T-helper 1 cell treated with Interleukin-12 subunit alpha and Interleukin-12 subunit beta and Interleukin-4 antibody, amounts not matched to agents 30 ng/mL and 1 ng/mL, for 36 hours (primary cell): ENCODE measurements at regions not wholly inside any gene's neighbourhood (a gene's known extent, or its start where the extent isn't known, plus 50 kb on each side); places are given as distances from the start of the nearest gene placed in this dataset.
"Not testable (repeated sequence)": the region's sequence is repeated elsewhere in the genome, so short reads cannot be mapped to it uniquely, and the experiment has no call there.

ENCODE experiments used
- intact Hi-C: fragments of 100-400 bp; cut with micrococcal nuclease; formaldehyde crosslinking; loops from one replicate; pipeline ENCODE4 v1.15.1; 2024

- intact Hi-C loops: no loop called here
Observed at GRCh38 chr6:15956205-15957106, 172.4 kb upstream of the MYLIP start.

GRCh38 chr6:15955484-15955883 lies 173.4 kb upstream of the MYLIP start:
- intact Hi-C loops: no loop called here

- intact Hi-C loops: no loop called here
Observed at GRCh38 chr6:15953152-15953880, 175.6 kb upstream of the MYLIP start.

GRCh38 chr6:15952231-15953151 lies 176.4 kb upstream of the MYLIP start:
- intact Hi-C loops: no loop called here

GRCh38 chr6:15950962-15951569 lies 177.8 kb upstream of the MYLIP start:
- intact Hi-C loops: no loop called here

GRCh38 chr6:15949982-15950381 lies 178.9 kb upstream of the MYLIP start:
- intact Hi-C loops: no loop called here

- intact Hi-C loops: no loop called here
Observed at GRCh38 chr6:15948930-15949900, 179.7 kb upstream of the MYLIP start.

- intact Hi-C loops: no loop called here
Observed at GRCh38 chr6:15947923-15948322, 181.0 kb upstream of the MYLIP start.

GRCh38 chr6:15947436-15947835 lies 181.4 kb upstream of the MYLIP start:
- intact Hi-C loops: no loop called here

- intact Hi-C loops: no loop called here
Observed at GRCh38 chr6:15946701-15947385, 182.0 kb upstream of the MYLIP start.

- intact Hi-C loops: no loop called here
Observed at GRCh38 chr6:15945593-15946159, 183.2 kb upstream of the MYLIP start.

GRCh38 chr6:15943423-15943822 lies 185.5 kb upstream of the MYLIP start:
- intact Hi-C loops: no loop called here

GRCh38 chr6:15941168-15941567 lies 187.7 kb upstream of the MYLIP start:
- intact Hi-C loops: no loop called here

GRCh38 chr6:15938107-15938506 lies 190.8 kb upstream of the MYLIP start:
- intact Hi-C loops: no loop called here

GRCh38 chr6:15937602-15938001 lies 191.3 kb upstream of the MYLIP start:
- intact Hi-C loops: no loop called here

GRCh38 chr6:15936503-15936902 lies 192.4 kb upstream of the MYLIP start:
- intact Hi-C loops: no loop called here

GRCh38 chr6:15935661-15936060 lies 193.2 kb upstream of the MYLIP start:
- intact Hi-C loops: no loop called here

GRCh38 chr6:15931697-15932096 lies 197.2 kb upstream of the MYLIP start:
- intact Hi-C loops: not testable (repeated sequence)

- intact Hi-C loops: no loop called here
Observed at GRCh38 chr6:15930207-15930606, 198.7 kb upstream of the MYLIP start.
